ENCODE measurements at regions not wholly inside any gene's neighbourhood (a gene's known extent, or its start where the extent isn't known, plus 50 kb on each side); places are given as distances from the start of the nearest gene placed in this dataset.

DNA sequence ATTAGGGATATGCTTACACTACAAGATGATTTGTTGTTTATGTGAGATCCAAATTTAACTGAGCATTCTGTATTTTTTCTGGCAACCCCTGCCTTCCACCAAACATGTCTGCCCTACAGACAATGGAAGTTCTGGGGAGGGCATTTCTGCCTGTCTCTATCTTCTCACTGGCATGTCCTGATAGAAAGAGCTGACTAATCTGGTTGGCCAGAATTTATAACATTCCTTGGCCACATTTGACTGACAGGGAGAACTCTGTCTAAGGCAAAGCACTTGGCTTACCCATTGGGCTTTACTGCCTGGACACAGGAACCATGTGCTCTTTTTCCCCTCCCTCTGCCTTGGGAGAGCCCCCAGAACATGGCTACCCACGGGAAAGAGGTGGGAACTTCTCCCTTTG is 70.6 kb upstream of the TMEM178A start:
- intact Hi-C loops (cut with DNase I), result no loop called here
- H3K9me3 ChIP-seq, result no peaks in the 10 kb centered on the region
- H3K27me3 ChIP-seq, result no peaks in the 10 kb centered on the region
- no peak for TF ChIP-seq POLR2A (IDR thresholded peaks at IDR 0.05)
- no peak for TF ChIP-seq POLR2AphosphoS5 (IDR thresholded peaks at IDR 0.05; ENCODE audit: insufficient read depth in 1 of 2, low read depth in 1 of 2)
- TF ChIP-seq CTCF (IDR thresholded peaks at IDR 0.05), result no peak
- no peak overlapping the region for H3K4me3 ChIP-seq
- no peak for DNase-seq (ENCODE audit: extremely low spot score in 2 of 2)
- no peaks in the 10 kb centered on the region for H3K4me1 ChIP-seq
- no peaks in the 10 kb centered on the region for H3K36me3 ChIP-seq
- H3K27ac ChIP-seq, result no peak overlapping the region

- no peaks in the 10 kb centered on the region for H3K36me3 ChIP-seq
- H3K9me3 ChIP-seq, result no peaks in the 10 kb centered on the region
- DNase-seq (ENCODE audit: extremely low spot score in 2 of 2), result no peak
- no peak overlapping the region for H3K4me3 ChIP-seq
- H3K27ac ChIP-seq, result no peak overlapping the region
- no peaks in the 10 kb centered on the region for H3K27me3 ChIP-seq
- intact Hi-C loops (cut with DNase I), result no loop called here
- TF ChIP-seq POLR2AphosphoS5 (IDR thresholded peaks at IDR 0.05; ENCODE audit: insufficient read depth in 1 of 2, low read depth in 1 of 2) (no peak), CTCF (IDR thresholded peaks at IDR 0.05) (no peak)
- H3K4me1 ChIP-seq, result no peaks in the 10 kb centered on the region
Observed at GRCh38 chr2:39597314-39597713, 68.4 kb upstream of the TMEM178A start.

GRCh38 chr2:39602616-39603015 is 63.1 kb upstream of the TMEM178A start:
- H3K9me3 ChIP-seq, result no peaks in the 10 kb centered on the region
- TF ChIP-seq CTCF (IDR thresholded peaks at IDR 0.05), result no peak
- no peak for TF ChIP-seq POLR2AphosphoS5 (IDR thresholded peaks at IDR 0.05; ENCODE audit: insufficient read depth in 1 of 2, low read depth in 1 of 2)
- no peak for TF ChIP-seq POLR2A (IDR thresholded peaks at IDR 0.05)
- H3K27me3 ChIP-seq, result no peaks in the 10 kb centered on the region
- intact Hi-C loops (cut with DNase I), result no loop called here
- DNase-seq (ENCODE audit: extremely low spot score in 2 of 2), result no peak
- no peaks in the 10 kb centered on the region for H3K36me3 ChIP-seq
- no peaks in the 10 kb centered on the region for H3K4me1 ChIP-seq
- H3K4me3 ChIP-seq, result no peak overlapping the region
- no peak overlapping the region for H3K27ac ChIP-seq

GRCh38 chr2:39603436-39603835 is 62.3 kb upstream of the TMEM178A start:
- intact Hi-C loops (cut with DNase I), result no loop called here
- H3K36me3 ChIP-seq, result no peaks in the 10 kb centered on the region
- H3K4me1 ChIP-seq, result no peaks in the 10 kb centered on the region
- no peak for DNase-seq (ENCODE audit: extremely low spot score in 2 of 2)
- no peaks in the 10 kb centered on the region for H3K27me3 ChIP-seq
- no peak overlapping the region for H3K27ac ChIP-seq
- no peak overlapping the region for H3K4me3 ChIP-seq
- no peak for TF ChIP-seq POLR2A (IDR thresholded peaks at IDR 0.05)
- no peak for TF ChIP-seq POLR2AphosphoS5 (IDR thresholded peaks at IDR 0.05; ENCODE audit: insufficient read depth in 1 of 2, low read depth in 1 of 2)
- TF ChIP-seq CTCF (IDR thresholded peaks at IDR 0.05), result no peak
- no peaks in the 10 kb centered on the region for H3K9me3 ChIP-seq

DNA sequence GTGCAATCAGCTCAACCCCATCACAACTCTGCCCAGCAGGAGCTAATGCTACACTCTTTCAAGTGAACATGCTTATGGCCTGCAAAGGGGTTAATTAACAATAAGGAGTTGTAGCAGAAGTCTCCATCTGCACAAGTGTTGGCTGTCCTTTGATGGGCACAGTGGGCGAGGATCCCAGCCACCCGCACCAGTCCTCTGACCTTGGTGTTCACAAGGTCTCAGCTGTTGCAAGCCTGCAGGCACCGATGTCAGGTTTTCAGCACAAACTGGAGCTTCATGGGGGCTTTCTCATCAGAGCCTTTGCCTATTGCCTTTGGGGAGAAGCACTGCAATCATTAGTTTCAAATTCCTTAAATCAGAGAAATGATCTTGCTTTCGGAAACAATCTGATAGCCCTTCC is 60.9 kb upstream of the TMEM178A start:
- DNase-seq (ENCODE audit: extremely low spot score in 2 of 2), result no peak
- no peaks in the 10 kb centered on the region for H3K27me3 ChIP-seq
- H3K4me1 ChIP-seq, result no peaks in the 10 kb centered on the region
- H3K9me3 ChIP-seq, result no peaks in the 10 kb centered on the region
- intact Hi-C loops (cut with DNase I), result no loop called here
- TF ChIP-seq POLR2AphosphoS5 (IDR thresholded peaks at IDR 0.05; ENCODE audit: insufficient read depth in 1 of 2, low read depth in 1 of 2) (no peak), POLR2A (IDR thresholded peaks at IDR 0.05) (no peak), CTCF (IDR thresholded peaks at IDR 0.05) (no peak)
- H3K27ac ChIP-seq, result no peak overlapping the region
- no peak overlapping the region for H3K4me3 ChIP-seq
- no peaks in the 10 kb centered on the region for H3K36me3 ChIP-seq
